GM19238 (cell line): ENCODE measurements at regions not wholly inside any gene's neighbourhood (a gene's known extent, or its start where the extent isn't known, plus 50 kb on each side); places are given as distances from the start of the nearest gene placed in this dataset.

Source experiments
- DNase-seq: peaks from one replicate; pipeline ENCODE4 v3.0.0; 2011; ENCODE audit warnings: low spot score; ENCODE audit not compliant: insufficient read length

DNA sequence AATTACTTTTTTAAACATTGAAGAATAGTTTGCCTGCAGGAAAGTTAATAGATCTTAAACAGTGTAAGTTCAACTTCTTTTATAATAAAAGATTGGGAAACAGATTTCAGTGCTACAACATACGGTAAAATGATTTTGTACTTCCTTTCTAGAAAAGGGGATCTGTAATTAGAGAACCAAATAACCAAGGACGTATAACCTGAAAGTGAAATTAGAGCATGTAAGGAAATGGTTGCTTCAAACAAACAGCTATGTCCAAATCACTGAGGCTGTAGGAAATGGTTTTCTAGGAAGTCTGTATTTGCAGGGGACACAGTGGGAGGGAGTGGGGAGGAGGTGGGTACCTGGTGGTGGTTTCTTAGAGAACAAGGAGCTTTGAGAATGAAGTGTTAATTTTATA, 57.9 kb upstream of the EXOC6 start:
- DNase-seq: no peak

DNA sequence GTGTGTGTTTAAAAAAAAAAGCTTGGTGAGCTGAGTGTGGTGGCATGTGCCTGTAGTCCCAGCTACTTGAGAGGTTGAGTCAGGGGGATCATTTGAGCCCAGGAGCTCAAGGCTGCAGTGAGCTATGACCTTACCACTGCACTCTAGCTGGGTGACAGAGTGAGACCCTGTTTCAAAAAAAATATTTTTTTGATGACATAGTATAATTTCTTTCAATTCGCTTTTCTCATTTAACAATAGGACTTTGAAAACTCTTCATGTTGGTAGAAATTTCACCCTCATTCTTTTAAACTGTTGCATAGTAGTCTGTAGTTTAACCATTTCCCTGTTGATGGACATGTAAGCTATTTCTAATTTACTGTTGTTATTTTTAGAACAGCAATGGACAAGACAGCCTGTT, 55.7 kb upstream of the EXOC6 start:
- no peak for DNase-seq
